Neuronal stem cell (in vitro differentiated cells): ENCODE measurements at regions not wholly inside any gene's neighbourhood (a gene's known extent, or its start where the extent isn't known, plus 50 kb on each side); places are given as distances from the start of the nearest gene placed in this dataset.
"Not testable (repeated sequence)": the region's sequence is repeated elsewhere in the genome, so short reads cannot be mapped to it uniquely, and the experiment has no call there.

ENCODE experiments used
- DNase-seq: peaks from one replicate; pipeline ENCODE4 v3.0.0-alpha.2; 2013; ENCODE audit warnings: low spot score
- H2AFZ ChIP-seq: one replicate; pipeline ENCODE4 v1.6.1; 2013; ENCODE audit warnings: mild to moderate bottlenecking, low read length, inconsistent platforms
- H2AK5ac ChIP-seq: 2 replicates; pipeline ENCODE4 v1.6.1; 2013; ENCODE audit warnings: low read depth, mild to moderate bottlenecking, inconsistent platforms, low read length, moderate library complexity, mixed read lengths
- H2BK120ac ChIP-seq: 2 replicates; pipeline ENCODE4 v1.6.1; 2013; ENCODE audit warnings: low read depth, mild to moderate bottlenecking, inconsistent platforms, low read length, moderate library complexity, mixed read lengths
- H2BK12ac ChIP-seq: one replicate; pipeline ENCODE4 v1.6.1; 2013; ENCODE audit warnings: low read length, inconsistent platforms
- H2BK15ac ChIP-seq: 2 replicates; pipeline ENCODE4 v1.6.1; 2013; ENCODE audit warnings: mild to moderate bottlenecking, low read length, inconsistent platforms, mixed read lengths
- H2BK5ac ChIP-seq: one replicate; pipeline ENCODE4 v1.6.1; 2013; ENCODE audit warnings: inconsistent platforms, mild to moderate bottlenecking, low read length, moderate library complexity
- H3K14ac ChIP-seq: one replicate; pipeline ENCODE4 v1.6.1; 2013; ENCODE audit warnings: low read length, inconsistent platforms
- H3K18ac ChIP-seq: 2 replicates; pipeline ENCODE4 v1.6.1; 2013; ENCODE audit warnings: low read length, inconsistent platforms
- H3K23ac ChIP-seq: 2 replicates; pipeline ENCODE4 v1.6.1; 2013; ENCODE audit warnings: low read depth, mild to moderate bottlenecking, mixed read lengths, low read length, inconsistent platforms; ENCODE audit not compliant: poor library complexity
- H3K27ac ChIP-seq: replicated peaks from 3 replicates; pipeline ENCODE4 v1.5.1; 2013; ENCODE audit warnings: low read length, inconsistent platforms
- H3K27me3 ChIP-seq, 3 experiments: 2 replicates each; pipeline ENCODE4 v1.6.1; 2013; ENCODE audit warnings: low read length in 3 of 3, mild to moderate bottlenecking in 2 of 3, inconsistent platforms in 1 of 3, low read depth in 1 of 3, mixed read lengths in 1 of 3, moderate library complexity in 1 of 3; ENCODE audit not compliant: control insufficient read depth in 3 of 3, insufficient read depth in 3 of 3
- H3K36me3 ChIP-seq, 2 donors: replicated peaks in 1 of 2; 2 replicates each; pipeline ENCODE4 v1.6.1; 2013; ENCODE audit warnings: low read length in 2 of 2; ENCODE audit not compliant: control insufficient read depth in 2 of 2, insufficient read depth in 2 of 2
- H3K4ac ChIP-seq: 2 replicates; pipeline ENCODE4 v1.6.1; 2013; ENCODE audit warnings: inconsistent platforms, mild to moderate bottlenecking, low read length, moderate library complexity
- H3K4me1 ChIP-seq, 2 donors: 1 replicate in 1 of 2; 2 replicates in 1 of 2; pipeline ENCODE4 v1.6.1; 2013; ENCODE audit warnings: low read length in 2 of 2, low read depth in 1 of 2; ENCODE audit not compliant: control insufficient read depth in 2 of 2, insufficient read depth in 1 of 2
- H3K4me2 ChIP-seq: one replicate; pipeline ENCODE4 v1.6.1; 2013; ENCODE audit warnings: mild to moderate bottlenecking, low read length, inconsistent platforms; ENCODE audit not compliant: insufficient read depth, poor library complexity, severe bottlenecking
- H3K4me3 ChIP-seq, 2 donors: 2 replicates each; pipeline ENCODE4 v1.5.1; 2013; ENCODE audit warnings: low read length in 2 of 2, mild to moderate bottlenecking in 2 of 2, inconsistent platforms in 1 of 2, moderate library complexity in 1 of 2
- H3K79me1 ChIP-seq: one replicate; pipeline ENCODE4 v1.6.1; 2013; ENCODE audit warnings: low read depth, mild to moderate bottlenecking, inconsistent platforms, low read length, moderate library complexity
- H3K9ac ChIP-seq: one replicate; pipeline ENCODE4 v1.6.1; 2013; ENCODE audit warnings: mild to moderate bottlenecking, low read depth, low read length, inconsistent platforms; ENCODE audit not compliant: poor library complexity
- H3K9me3 ChIP-seq, 2 donors: replicated peaks in 1 of 2; 2 replicates each; pipeline versions ENCODE3 to v1.6.1; 2013; ENCODE audit warnings: low read length in 2 of 2, mild to moderate bottlenecking in 2 of 2, inconsistent platforms in 1 of 2, low read depth in 1 of 2, mixed read lengths in 1 of 2, moderate library complexity in 1 of 2; ENCODE audit not compliant: control insufficient read depth in 2 of 2, insufficient read depth in 1 of 2
- H4K8ac ChIP-seq: one replicate; pipeline ENCODE4 v1.6.1; 2013; ENCODE audit warnings: low read depth, mild to moderate bottlenecking, inconsistent platforms, low read length, moderate library complexity
- H4K91ac ChIP-seq: one replicate; pipeline ENCODE4 v1.6.1; 2013; ENCODE audit warnings: low read length, low read depth, mild to moderate bottlenecking, inconsistent platforms; ENCODE audit not compliant: poor library complexity
- WGBS, 2 donors: extraction: QIAGEN DNeasy Blood & Tissue Kit; methylation state at CpG; one replicate each; pipeline ENCODE4 v1.1.7; 2013; ENCODE audit warnings: missing lambda C conversion rate in 2 of 2, mixed read lengths in 1 of 2; ENCODE audit not compliant: insufficient read length in 2 of 2, insufficient replicate concordance in 1 of 2; ENCODE audit errors: extremely low coverage in 2 of 2; 5-methylcytosine and 5-hydroxymethylcytosine counted together

GRCh38 chr1:80143361-80143760 lies 1136.8 kb upstream of the ADGRL4 start:
- Histone ChIP-seq H3K14ac (peak overlapping the region; percentile 82), H3K4ac (no peak overlapping the region), H3K4me2 (no peak overlapping the region), H3K18ac (no peak overlapping the region), H3K27ac (no peak overlapping the region), H3K4me1 (no peaks in the 10 kb centered on the region), H2BK120ac (no peak overlapping the region), H3K79me1 (no peaks in the 10 kb centered on the region), H3K4me3 (peak overlapping the region in 1 of 2 donors; percentile 44), H3K9me3 (peaks cover 3 to 6% of the 10 kb centered on the region in 2 donors), H2BK12ac (no peak overlapping the region), H3K9ac (no peak overlapping the region), H2AK5ac (no peak overlapping the region), H2AFZ (no peak overlapping the region), H4K91ac (no peak overlapping the region), H3K23ac (no peak overlapping the region), H2BK5ac (no peak overlapping the region), H4K8ac (no peak overlapping the region), H3K36me3 (no peaks in the 10 kb centered on the region), H2BK15ac (no peak overlapping the region), H3K27me3 (peaks cover 0 to 2% (median 0%) of the 10 kb centered on the region in 3 experiments)
- WGBS, 2 donors = no CpG with 5 or more reads among the region's 1 CpG
- DNase-seq = no peak

DNA sequence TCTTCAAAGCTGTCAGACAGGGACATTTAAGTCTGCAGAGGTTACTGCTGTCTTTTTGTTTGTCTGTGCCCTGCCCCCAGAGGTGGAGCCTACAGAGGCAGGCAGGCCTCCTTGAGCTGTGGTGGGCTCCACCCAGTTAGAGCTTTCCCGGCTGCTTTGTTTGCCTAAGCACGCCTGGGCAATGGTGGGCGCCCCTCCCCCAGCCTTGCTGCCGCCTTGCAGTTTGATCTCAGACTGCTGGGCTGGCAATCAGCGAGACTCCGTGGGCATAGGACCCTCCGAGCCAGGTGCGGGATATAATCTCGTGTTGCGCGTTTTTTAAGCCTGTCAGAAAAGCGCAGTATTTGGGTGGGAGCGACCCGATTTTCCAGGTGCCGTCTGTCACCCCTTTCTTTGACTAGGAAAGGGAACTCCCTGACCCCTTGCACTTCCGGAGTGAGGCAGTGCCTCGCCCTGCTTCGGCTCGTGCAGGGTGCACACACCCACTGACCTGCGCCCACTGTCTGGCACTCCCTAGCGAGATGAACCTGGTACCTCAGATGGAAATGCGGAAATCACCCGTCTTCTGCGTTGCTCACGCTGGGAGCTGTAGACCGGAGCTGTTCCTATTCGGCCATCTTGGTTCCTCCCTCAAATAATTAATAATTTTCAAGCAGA lies 1131.5 kb upstream of the ADGRL4 start:
- not testable (repeated sequence) for H2BK15ac ChIP-seq, H4K91ac ChIP-seq, H3K27ac ChIP-seq, H3K4me2 ChIP-seq, H3K36me3 ChIP-seq, H3K27me3 ChIP-seq, H2BK12ac ChIP-seq, H2BK120ac ChIP-seq, DNase-seq, H4K8ac ChIP-seq, H3K9ac ChIP-seq, H3K4me3 ChIP-seq, H3K4me1 ChIP-seq, H3K4ac ChIP-seq, H3K23ac ChIP-seq, H2BK5ac ChIP-seq, H3K18ac ChIP-seq, H3K14ac ChIP-seq, H2AK5ac ChIP-seq, H3K9me3 ChIP-seq, H3K79me1 ChIP-seq
- peak overlapping the region; percentile 40 for H2AFZ ChIP-seq
- WGBS, 2 donors = no CpG with 5 or more reads among the region's 27 CpGs

DNA sequence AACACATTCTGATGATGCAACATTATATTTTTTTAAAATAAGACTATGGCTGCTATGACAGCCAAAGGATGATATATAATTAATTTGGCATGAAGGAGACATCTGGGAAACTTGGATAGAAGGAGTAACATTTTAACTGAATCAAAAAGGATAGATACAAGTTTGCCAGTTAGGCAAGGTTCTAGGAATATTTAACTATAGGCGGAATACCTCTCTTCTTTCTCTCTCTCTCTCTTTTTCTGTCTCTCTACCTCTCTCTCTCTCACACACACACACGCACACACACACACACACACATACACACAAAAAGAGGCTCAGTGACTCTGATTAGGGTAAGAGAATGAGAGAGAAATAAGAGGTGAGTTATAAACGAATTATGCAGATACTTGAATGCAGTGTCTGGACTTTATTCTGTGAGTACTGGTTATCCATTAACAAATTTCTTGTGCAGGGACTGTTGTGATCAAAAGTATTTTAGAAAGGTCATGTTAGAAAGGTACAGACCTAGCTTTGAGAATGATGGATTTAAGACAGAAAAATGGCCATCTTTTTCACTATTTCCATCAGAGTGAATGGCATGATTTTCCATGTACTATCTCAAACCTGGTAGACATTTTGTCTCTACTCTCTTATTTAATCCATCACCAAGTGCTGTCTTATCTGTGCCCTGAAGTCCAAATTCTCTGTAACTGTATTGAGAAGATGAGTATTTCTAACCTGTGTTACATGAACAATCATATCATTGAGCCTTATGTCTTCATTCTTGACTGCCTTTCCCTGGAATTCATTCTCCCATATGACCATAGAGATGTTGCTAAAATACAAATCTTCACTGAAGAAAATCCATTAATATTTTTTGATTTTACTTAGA lies 1106.9 kb upstream of the ADGRL4 start:
- DNase-seq = no peak
- Histone ChIP-seq H3K9ac (no peak overlapping the region), H3K79me1 (no peaks in the 10 kb centered on the region), H2BK120ac (no peak overlapping the region), H3K14ac (no peak overlapping the region), H4K8ac (no peak overlapping the region), H2AFZ (no peak overlapping the region), H2BK15ac (no peak overlapping the region), H3K23ac (no peak overlapping the region), H3K36me3 (no peaks in the 10 kb centered on the region), H3K9me3 (peaks cover 2 to 6% of the 10 kb centered on the region in 2 donors), H4K91ac (no peak overlapping the region), H3K4me2 (no peak overlapping the region), H2AK5ac (no peak overlapping the region), H3K18ac (no peak overlapping the region), H3K4me3 (no peak overlapping the region), H3K4ac (no peak overlapping the region), H3K4me1 (no peaks in the 10 kb centered on the region), H3K27me3 (no peaks in the 10 kb centered on the region), H2BK5ac (no peak overlapping the region), H2BK12ac (no peak overlapping the region), H3K27ac (no peak overlapping the region)
- no CpG with 5 or more reads among the region's 3 CpGs for whole genome bisulfite sequencing, 2 donors

DNA sequence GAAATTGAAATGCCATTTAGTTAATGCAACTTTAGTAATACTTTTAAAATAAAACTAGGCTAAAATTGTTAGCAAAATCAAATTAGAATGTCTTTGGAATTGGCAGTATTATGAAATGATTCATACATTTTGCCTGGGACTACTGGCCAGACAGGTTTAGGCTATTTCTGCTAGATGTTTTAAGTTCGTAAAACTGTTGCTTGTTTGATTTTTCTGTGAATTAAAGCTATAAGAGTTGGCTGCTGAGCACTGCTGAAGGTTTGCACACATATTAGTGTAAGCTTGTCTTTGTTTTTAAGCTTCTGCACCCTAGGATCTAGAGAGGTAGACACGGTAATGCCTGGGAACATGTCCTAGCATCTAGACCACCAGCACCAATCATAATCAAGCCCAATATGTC lies 1094.6 kb upstream of the ADGRL4 start:
- Histone ChIP-seq H3K4me1 (no peaks in the 10 kb centered on the region), H3K9me3 (peaks cover 1 to 2% of the 10 kb centered on the region in 2 donors), H2BK15ac (no peak overlapping the region), H2BK120ac (no peak overlapping the region), H3K27ac (no peak overlapping the region), H3K23ac (no peak overlapping the region), H4K91ac (no peak overlapping the region), H3K14ac (no peak overlapping the region), H3K9ac (no peak overlapping the region), H3K18ac (no peak overlapping the region), H3K4me2 (no peak overlapping the region), H2BK5ac (no peak overlapping the region), H2AFZ (no peak overlapping the region), H4K8ac (no peak overlapping the region), H2BK12ac (no peak overlapping the region), H3K79me1 (no peaks in the 10 kb centered on the region), H3K36me3 (no peaks in the 10 kb centered on the region), H3K4ac (no peak overlapping the region), H2AK5ac (no peak overlapping the region), H3K27me3 (no peaks in the 10 kb centered on the region), H3K4me3 (no peak overlapping the region)
- no peak for DNase-seq
- no CpG with 5 or more reads among the region's 2 CpGs for WGBS, 2 donors
